ENCODE measurements at regions not wholly inside any gene's neighbourhood (a gene's known extent, or its start where the extent isn't known, plus 50 kb on each side); places are given as distances from the start of the nearest gene placed in this dataset.

- Histone ChIP-seq H4K8ac (replicated peaks; ENCODE audit: insufficient read length, low read depth, low read length) (no peak overlapping the region), H3K14ac (ENCODE audit: insufficient read depth, low read length) (no peak overlapping the region), H3K27me3 (ENCODE audit: insufficient read depth, low read length) (no peaks in the 10 kb centered on the region), H3K79me1 (ENCODE audit: insufficient read depth, low read depth, low read length, poor library complexity, severe bottlenecking) (no peaks in the 10 kb centered on the region), H3K9ac (ENCODE audit: extremely low read depth, insufficient read length, low read length) (no peak overlapping the region), H3K79me2 (ENCODE audit: insufficient read depth, low read length) (no peaks in the 10 kb centered on the region), H4K91ac (ENCODE audit: insufficient read length, low read depth, low read length) (no peak overlapping the region), H3K18ac (ENCODE audit: insufficient read length, low read depth, low read length) (no peak overlapping the region), H3K23me2 (ENCODE audit: insufficient read length, low read depth, low read length, poor library complexity, severe bottlenecking) (no peaks in the 10 kb centered on the region), H2BK5ac (ENCODE audit: insufficient read length, low read length) (no peak overlapping the region), H3T11ph (ENCODE audit: low read length) (no peak overlapping the region), H2BK120ac (ENCODE audit: low read depth, low read length, poor library complexity, severe bottlenecking) (no peak overlapping the region), H2AFZ (ENCODE audit: low read length) (no peak overlapping the region), H4K5ac (ENCODE audit: insufficient read length, low read depth, low read length) (no peak overlapping the region), H3K4me2 (ENCODE audit: insufficient read depth, insufficient read length, low read length) (no peak overlapping the region), H3K23ac (ENCODE audit: insufficient read length, low read depth, low read length) (no peak overlapping the region), H2AK5ac (ENCODE audit: insufficient read length, low read length) (no peak overlapping the region), H2BK15ac (ENCODE audit: low read depth, low read length) (no peak overlapping the region), H2BK20ac (ENCODE audit: low read depth, low read length, poor library complexity, severe bottlenecking) (no peak overlapping the region), H3K27ac (ENCODE audit: insufficient read length, low read depth, low read length) (no peak overlapping the region), H2BK12ac (ENCODE audit: insufficient read length, low read depth, low read length) (no peak overlapping the region), H3K4me1 (ENCODE audit: insufficient read depth, low read length) (no peaks in the 10 kb centered on the region), H3K9me3 (ENCODE audit: control insufficient read depth, low read depth, low read length) (no peaks in the 10 kb centered on the region), H3K4ac (ENCODE audit: low read depth, low read length) (no peak overlapping the region), H3K56ac (ENCODE audit: insufficient read length, low read depth, low read length) (no peak overlapping the region), H4K20me1 (ENCODE audit: control insufficient read depth, insufficient read depth, insufficient read length) (no peaks in the 10 kb centered on the region)
- Mint-ChIP-seq H3K27me3 (ENCODE audit: low read depth) (no peaks in the 10 kb centered on the region), H3K9me3 (no peaks in the 10 kb centered on the region), H3K4me3 (no peak overlapping the region), H3K4me1 (peaks cover 6 to 8% of the 10 kb centered on the region in 2 experiments; a peak in 3 of 4 replicates), H3K36me3 (ENCODE audit: insufficient read depth in 1 of 3, low read depth in 3 of 3) (no peaks in the 10 kb centered on the region), H3K27ac (no peak overlapping the region)
- no peak for DNase-seq
- TF ChIP-seq CTCF (conservative IDR thresholded peaks at IDR 0.05), result no peak
Observed at GRCh38 chr14:49313108-49313507, 273.1 kb downstream of the RPS29 start.

Data from H9 (cell line).